ENCODE measurements at regions not wholly inside any gene's neighbourhood (a gene's known extent, or its start where the extent isn't known, plus 50 kb on each side); places are given as distances from the start of the nearest gene placed in this dataset.

GRCh38 chr4:124224256-124224655 lies 488.3 kb downstream of the ANKRD50 start:
- TF ChIP-seq SUZ12 (IDR thresholded peaks at IDR 0.05) (no peak), PKNOX1 (IDR thresholded peaks at IDR 0.05) (no peak)
